Lower lobe of right lung (tissue), 2 donors: ENCODE measurements at regions not wholly inside any gene's neighbourhood (a gene's known extent, or its start where the extent isn't known, plus 50 kb on each side); places are given as distances from the start of the nearest gene placed in this dataset.

Experiments
- ATAC-seq, 2 donors: fragments of 200-7000 bp; cut with Tn5 transposase; one replicate each; pipeline ENCODE4 v1.9.1; 2020 to 2022; ENCODE audit warnings: mild to moderate bottlenecking in 2 of 2, moderate library complexity in 2 of 2
- DNase-seq: peaks from one replicate; pipeline ENCODE4 v3.0.0-alpha.2; 2020
- H3K27ac ChIP-seq: fragments of 200-600 bp; one replicate; pipeline ENCODE4 v1.8.0; 2022
- H3K27me3 ChIP-seq: fragments of 200-600 bp; one replicate; pipeline ENCODE4 v1.8.0; 2022; ENCODE audit warnings: low read depth
- H3K36me3 ChIP-seq: fragments of 200-600 bp; one replicate; pipeline ENCODE4 v1.8.0; 2022; ENCODE audit warnings: mild to moderate bottlenecking
- H3K4me1 ChIP-seq: fragments of 200-600 bp; one replicate; pipeline ENCODE4 v1.8.0; 2022
- H3K4me3 ChIP-seq: fragments of 200-600 bp; one replicate; pipeline ENCODE4 v1.8.0; 2022; ENCODE audit warnings: mild to moderate bottlenecking
- H3K9me3 ChIP-seq: fragments of 200-600 bp; one replicate; pipeline ENCODE4 v1.8.0; 2022
- CTCF ChIP-seq: fragments of 200-600 bp; IDR thresholded peaks from one replicate; pipeline ENCODE4 v1.8.0; 2022; ENCODE audit warnings: antibody characterized with exemption, mild to moderate bottlenecking
- intact Hi-C: fragments of 100-400 bp; cut with DNase I; formaldehyde crosslinking; loops from one replicate; pipeline ENCODE4 v1.11.0; 2022
- donor health status: DM: no; HTN: yes; CAD: no; lungs with severe emphysema.

DNA sequence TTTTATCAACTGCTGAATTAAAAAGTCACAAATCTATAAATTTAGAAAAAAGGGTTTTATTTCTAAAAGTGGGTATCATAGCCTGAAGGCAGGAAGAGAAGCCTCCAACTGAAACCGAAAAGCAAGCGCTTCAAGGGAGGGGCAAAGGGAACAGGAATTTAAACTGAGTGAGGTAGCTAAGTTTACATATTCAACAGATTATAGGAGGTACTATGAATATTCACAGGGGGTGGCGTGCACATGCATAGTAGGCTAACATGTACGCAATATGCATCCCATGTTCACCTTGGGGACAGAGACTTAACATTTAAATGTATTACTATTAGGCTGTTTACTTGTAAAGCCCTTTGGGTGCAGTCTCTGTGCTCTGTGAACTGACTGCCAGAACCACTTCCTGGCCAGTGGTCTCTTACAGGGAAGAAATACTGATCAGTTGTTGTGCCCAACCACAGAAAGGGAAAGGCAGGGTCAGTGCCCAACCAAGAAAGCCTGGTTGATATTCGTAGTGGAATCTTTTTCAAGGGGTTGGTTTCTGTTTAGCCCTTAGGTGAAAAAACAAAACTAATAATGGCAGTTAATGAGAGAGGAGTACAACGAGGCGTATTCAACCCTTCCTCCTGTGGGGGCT lies 168.7 kb upstream of the GALNTL6 start:
- no peak for ATAC-seq
- Histone ChIP-seq H3K9me3 (no peaks in the 10 kb centered on the region), H3K4me3 (no peak overlapping the region), H3K4me1 (no peaks in the 10 kb centered on the region), H3K27me3 (no peaks in the 10 kb centered on the region), H3K27ac (no peak overlapping the region), H3K36me3 (no peaks in the 10 kb centered on the region)
- no peak for DNase-seq
- intact Hi-C loops, result no loop called here
- no peak for TF ChIP-seq CTCF

DNA sequence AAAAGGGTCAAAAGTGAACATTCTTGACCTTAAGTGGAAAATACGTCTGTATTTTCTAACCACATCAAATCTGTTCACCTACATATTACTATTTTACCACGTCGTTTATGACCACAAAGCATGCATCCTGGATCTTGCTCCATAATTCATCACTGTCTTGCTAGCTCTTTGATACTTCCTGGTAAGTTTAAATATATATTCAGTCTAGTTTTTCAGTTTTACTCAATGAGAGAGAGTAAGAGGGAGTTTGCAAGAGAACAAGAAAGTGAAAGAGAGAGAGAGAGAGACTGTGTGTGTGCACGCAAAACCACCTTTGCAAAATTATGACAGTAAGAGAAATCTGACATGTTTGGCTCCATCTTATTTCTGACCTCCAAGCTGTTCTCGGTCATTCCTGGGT lies 173.7 kb upstream of the GALNTL6 start:
- Histone ChIP-seq H3K9me3 (no peaks in the 10 kb centered on the region), H3K4me3 (no peak overlapping the region), H3K36me3 (no peaks in the 10 kb centered on the region), H3K27ac (no peak overlapping the region), H3K4me1 (no peaks in the 10 kb centered on the region), H3K27me3 (no peaks in the 10 kb centered on the region)
- ATAC-seq (no peak), DNase-seq (no peak)
- intact Hi-C loops, result no loop called here
- no peak for TF ChIP-seq CTCF

- Histone ChIP-seq H3K27me3 (no peaks in the 10 kb centered on the region), H3K4me1 (no peaks in the 10 kb centered on the region), H3K4me3 (no peak overlapping the region), H3K27ac (no peak overlapping the region), H3K9me3 (no peaks in the 10 kb centered on the region), H3K36me3 (no peaks in the 10 kb centered on the region)
- TF ChIP-seq CTCF, result no peak
- intact Hi-C loops, result no loop called here
- DNase-seq (no peak), ATAC-seq (no peak)
These were observed 176.6 kb upstream of the GALNTL6 start for GRCh38 chr4:171636606-171637005.

- H3K27me3 ChIP-seq, result no peaks in the 10 kb centered on the region
- H3K27ac ChIP-seq, result no peak overlapping the region
- DNase-seq (no peak), ATAC-seq (no peak)
- no peak for TF ChIP-seq CTCF
- H3K9me3 ChIP-seq, result no peaks in the 10 kb centered on the region
- no peak overlapping the region for H3K4me3 ChIP-seq
- intact Hi-C loops, result no loop called here
- no peaks in the 10 kb centered on the region for H3K36me3 ChIP-seq
- no peaks in the 10 kb centered on the region for H3K4me1 ChIP-seq
These were observed 183.5 kb upstream of the GALNTL6 start for GRCh38 chr4:171629737-171630136.

DNA sequence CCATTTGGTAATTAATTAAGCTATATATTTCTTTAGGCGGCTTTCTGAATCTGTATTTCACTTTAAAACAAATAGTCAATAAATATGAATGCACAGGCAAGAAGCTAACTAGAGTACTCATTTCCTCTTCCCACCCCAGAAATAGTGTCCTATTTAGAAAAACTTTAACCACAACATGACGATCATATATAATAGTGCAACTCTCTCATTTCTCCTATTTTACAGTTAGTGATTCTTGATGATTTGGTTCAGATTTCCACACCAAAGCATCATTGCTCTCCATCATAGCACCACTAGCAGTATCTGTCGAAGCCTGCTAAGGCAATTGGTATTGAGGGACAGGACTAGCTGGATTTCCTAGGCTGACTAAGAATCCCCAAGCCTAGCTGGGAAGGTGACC lies 184.0 kb upstream of the GALNTL6 start:
- intact Hi-C loops, result no loop called here
- no peak for ATAC-seq

More for the DNA sequence above, 184.0 kb upstream of the GALNTL6 start:
- Histone ChIP-seq H3K27ac (no peak overlapping the region), H3K4me1 (no peaks in the 10 kb centered on the region), H3K36me3 (no peaks in the 10 kb centered on the region), H3K4me3 (no peak overlapping the region), H3K27me3 (no peaks in the 10 kb centered on the region), H3K9me3 (no peaks in the 10 kb centered on the region)
- no peak for DNase-seq
- TF ChIP-seq CTCF, result no peak
